Gastroesophageal sphincter (tissue), 3 donors: ENCODE measurements at regions not wholly inside any gene's neighbourhood (a gene's known extent, or its start where the extent isn't known, plus 50 kb on each side); places are given as distances from the start of the nearest gene placed in this dataset.

Experiments
- CTCF ChIP-seq, 4 experiments: fragments of 200-600 bp in 2 of 4; fragments of 450-650 bp in 2 of 4; sonication (generic) in 1 of 4; IDR thresholded peaks; one replicate each; pipeline ENCODE4 v1.5.1; 2017 to 2019; ENCODE audit warnings: antibody characterized with exemption in 4 of 4, mild to moderate bottlenecking in 2 of 4, moderate library complexity in 2 of 4
- EP300 ChIP-seq: sonication (generic); formaldehyde crosslinking; IDR thresholded peaks from one replicate; pipeline ENCODE4 v1.6.1; 2017; ENCODE audit warnings: antibody characterized with exemption, mild to moderate bottlenecking
- POLR2A ChIP-seq, 2 donors: fragments of 450-650 bp; IDR thresholded peaks; one replicate each; pipeline ENCODE4 v1.6.1; 2017; ENCODE audit warnings: antibody characterized with exemption in 2 of 2, mild to moderate bottlenecking in 2 of 2, moderate library complexity in 1 of 2
- POLR2AphosphoS5 ChIP-seq: sonication (generic); formaldehyde crosslinking; IDR thresholded peaks from one replicate; pipeline ENCODE4 v1.6.1; 2017; ENCODE audit warnings: antibody characterized with exemption

- no peak for TF ChIP-seq POLR2AphosphoS5
- TF ChIP-seq POLR2A (IDR thresholded peaks at IDR 0.05) = no peak
- TF ChIP-seq CTCF (IDR thresholded peaks at IDR 0.05) = no peak
- no peak for TF ChIP-seq EP300
Observed at GRCh38 chr6:95879856-95880255, 135.9 kb upstream of the FUT9 start.
